ENCODE measurements at regions not wholly inside any gene's neighbourhood (a gene's known extent, or its start where the extent isn't known, plus 50 kb on each side); places are given as distances from the start of the nearest gene placed in this dataset.

DNA sequence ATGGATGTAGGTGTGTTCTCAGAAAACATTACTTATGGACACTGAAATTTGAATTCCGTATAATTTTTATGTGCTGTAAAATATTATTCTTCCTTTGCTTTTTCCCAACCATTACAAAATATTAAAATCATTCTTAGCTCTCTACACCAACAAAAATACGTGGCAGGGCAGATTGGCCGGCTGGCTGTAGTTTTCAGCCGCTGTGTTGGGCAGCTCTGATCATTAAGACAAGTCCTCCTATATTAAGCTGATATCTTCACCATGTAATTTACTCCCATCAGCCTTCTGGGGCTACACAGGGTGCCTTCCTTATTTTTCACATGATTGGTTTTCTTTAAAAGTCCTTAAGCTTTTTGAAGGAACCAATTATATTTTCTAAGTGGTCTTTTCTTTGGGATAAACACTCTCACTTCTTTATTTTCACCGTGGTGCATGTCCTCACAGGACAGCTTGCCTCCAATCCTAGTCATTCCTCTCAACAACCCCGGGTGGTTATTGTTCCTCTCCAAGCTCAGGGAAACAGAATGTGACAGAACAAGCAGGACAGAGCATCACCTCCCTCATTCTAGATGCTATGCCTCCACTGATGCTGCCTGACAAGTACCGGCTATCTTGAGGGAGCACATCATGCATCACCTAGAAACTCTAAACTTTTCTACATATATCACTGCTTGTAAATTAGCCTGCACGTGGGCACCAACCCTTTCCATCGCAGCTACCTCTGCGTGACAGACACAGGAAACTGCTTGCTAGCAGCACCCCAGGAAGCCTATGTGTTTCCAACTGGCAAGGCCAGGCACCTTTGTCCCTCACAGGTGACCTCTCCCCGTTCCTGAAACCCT lies 362.3 kb downstream of the MYCN start:
- TF ChIP-seq, protein P1, sequence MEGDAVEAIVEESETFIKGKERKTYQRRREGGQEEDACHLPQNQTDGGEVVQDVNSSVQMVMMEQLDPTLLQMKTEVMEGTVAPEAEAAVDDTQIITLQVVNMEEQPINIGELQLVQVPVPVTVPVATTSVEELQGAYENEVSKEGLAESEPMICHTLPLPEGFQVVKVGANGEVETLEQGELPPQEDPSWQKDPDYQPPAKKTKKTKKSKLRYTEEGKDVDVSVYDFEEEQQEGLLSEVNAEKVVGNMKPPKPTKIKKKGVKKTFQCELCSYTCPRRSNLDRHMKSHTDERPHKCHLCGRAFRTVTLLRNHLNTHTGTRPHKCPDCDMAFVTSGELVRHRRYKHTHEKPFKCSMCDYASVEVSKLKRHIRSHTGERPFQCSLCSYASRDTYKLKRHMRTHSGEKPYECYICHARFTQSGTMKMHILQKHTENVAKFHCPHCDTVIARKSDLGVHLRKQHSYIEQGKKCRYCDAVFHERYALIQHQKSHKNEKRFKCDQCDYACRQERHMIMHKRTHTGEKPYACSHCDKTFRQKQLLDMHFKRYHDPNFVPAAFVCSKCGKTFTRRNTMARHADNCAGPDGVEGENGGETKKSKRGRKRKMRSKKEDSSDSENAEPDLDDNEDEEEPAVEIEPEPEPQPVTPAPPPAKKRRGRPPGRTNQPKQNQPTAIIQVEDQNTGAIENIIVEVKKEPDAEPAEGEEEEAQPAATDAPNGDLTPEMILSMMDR (IDR thresholded peaks at IDR 0.05), result no peak
- TF ChIP-seq ZFX (IDR thresholded peaks at IDR 0.05; ENCODE audit: borderline replicate concordance), result no peak

All from 22Rv1 (cell line).